ENCODE measurements at regions not wholly inside any gene's neighbourhood (a gene's known extent, or its start where the extent isn't known, plus 50 kb on each side); places are given as distances from the start of the nearest gene placed in this dataset.

GRCh38 chr9:104435059-104435458, 69.0 kb upstream of the OR13F1 start:
- DNase-seq: no peak

DNA sequence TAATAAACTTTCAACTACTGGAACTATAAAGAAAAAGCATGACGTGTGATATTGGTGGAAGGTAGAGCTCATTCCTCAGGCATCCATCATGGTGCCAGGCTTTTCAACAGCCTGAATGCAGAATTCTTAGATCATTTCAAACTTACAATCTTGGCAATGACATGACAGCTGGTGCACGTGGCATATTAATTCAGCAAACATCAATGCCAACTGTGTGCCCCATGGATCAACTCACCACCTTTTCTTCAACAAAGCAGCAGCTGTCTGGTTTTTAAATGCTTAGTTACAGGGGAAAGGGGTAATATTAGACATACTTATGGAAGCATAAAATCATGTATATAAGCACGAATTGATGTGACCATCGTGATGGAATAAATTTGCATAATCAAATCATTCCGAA, 56.0 kb upstream of the OR13F1 start:
- DNase-seq: no peak
